HG03280 (cell line): ENCODE measurements at regions not wholly inside any gene's neighbourhood (a gene's known extent, or its start where the extent isn't known, plus 50 kb on each side); places are given as distances from the start of the nearest gene placed in this dataset.

Experiments
- ATAC-seq: cut with Tn5 transposase; IDR thresholded peaks from one replicate; pipeline ENCODE4 v1.9.1; 2021; ENCODE audit warnings: mild to moderate bottlenecking, moderate library complexity; ENCODE audit not compliant: unreplicated experiment

DNA sequence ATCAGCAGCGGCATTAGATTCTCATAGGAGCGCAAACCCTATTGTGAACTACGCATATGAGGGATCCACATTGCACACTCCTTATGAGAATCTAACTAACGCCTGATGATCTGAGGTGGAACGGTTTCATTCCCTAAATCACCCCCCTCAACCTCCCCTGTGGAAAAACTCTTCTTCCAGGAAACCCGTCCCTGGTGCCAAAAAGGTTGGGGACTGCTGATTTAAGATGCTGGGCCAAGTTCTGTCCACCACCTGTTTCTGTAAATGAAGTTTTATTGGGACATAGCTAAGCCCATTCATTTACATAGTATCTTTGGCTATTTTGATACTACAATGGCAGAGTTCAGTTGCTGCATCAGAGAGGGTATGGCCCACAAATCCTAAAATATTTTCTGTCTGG lies 268.2 kb upstream of the PRDM1 start:
- ATAC-seq: no peak

- ATAC-seq: no peak
Observed at GRCh38 chr6:105817370-105817769, 268.8 kb upstream of the PRDM1 start.

- no peak for ATAC-seq
Observed at GRCh38 chr6:105816847-105817246, 269.3 kb upstream of the PRDM1 start.

GRCh38 chr6:105815661-105816555 lies 270.2 kb upstream of the PRDM1 start:
- ATAC-seq: no peak

GRCh38 chr6:105814745-105815536 lies 271.2 kb upstream of the PRDM1 start:
- no peak for ATAC-seq

- ATAC-seq: no peak
Observed at GRCh38 chr6:105810922-105811482, 275.1 kb upstream of the PRDM1 start.

- ATAC-seq: no peak
Observed at GRCh38 chr6:105810105-105810921, 275.8 kb upstream of the PRDM1 start.

- ATAC-seq: no peak
Observed at GRCh38 chr6:105808571-105808970, 277.6 kb upstream of the PRDM1 start.

GRCh38 chr6:105807905-105808304 lies 278.2 kb upstream of the PRDM1 start:
- ATAC-seq: no peak

GRCh38 chr6:105806486-105806920 lies 279.6 kb upstream of the PRDM1 start:
- no peak for ATAC-seq

- no peak for ATAC-seq
Observed at GRCh38 chr6:105805501-105806023, 280.6 kb upstream of the PRDM1 start.

- no peak for ATAC-seq
Observed at GRCh38 chr6:105804424-105804823, 281.7 kb upstream of the PRDM1 start.

- no peak for ATAC-seq
Observed at GRCh38 chr6:105804000-105804399, 282.1 kb upstream of the PRDM1 start.

DNA sequence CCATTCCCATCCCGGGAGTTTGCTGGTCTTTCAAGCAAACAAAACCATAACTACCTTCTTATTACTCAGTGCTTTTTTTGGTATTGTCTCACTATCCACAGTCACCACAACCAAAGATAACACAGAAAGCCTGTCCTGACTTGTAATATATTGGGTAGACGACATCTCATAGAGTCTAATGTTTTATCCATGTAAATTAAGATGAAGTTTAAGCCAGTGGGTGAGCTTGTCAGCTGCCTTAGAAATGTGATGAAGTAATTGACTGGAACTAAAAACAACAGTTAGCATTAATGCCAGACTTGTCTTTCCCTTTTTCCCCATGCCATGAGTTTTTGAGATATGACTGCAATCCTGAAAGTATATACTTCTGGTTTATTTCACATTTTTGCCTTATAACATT lies 282.7 kb upstream of the PRDM1 start:
- ATAC-seq: no peak

DNA sequence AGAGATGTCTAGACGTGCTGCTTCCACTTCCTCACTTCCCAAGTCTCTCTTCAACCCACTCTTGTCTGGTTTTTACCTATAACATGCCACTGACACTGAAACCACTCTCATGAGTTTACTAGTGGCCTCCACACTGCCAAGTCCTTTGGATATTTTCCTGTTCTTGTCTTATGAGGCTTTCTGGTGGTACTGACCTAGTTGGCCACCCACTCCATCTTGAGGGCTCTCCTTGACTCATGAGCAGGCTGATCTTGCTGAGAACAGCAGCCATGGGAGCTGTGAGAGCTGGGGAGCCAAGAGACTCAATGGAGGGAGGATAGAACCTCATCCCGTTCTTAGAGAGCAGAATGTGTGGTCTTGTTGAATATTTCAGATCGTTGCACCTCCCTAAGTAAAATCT lies 283.4 kb upstream of the PRDM1 start:
- ATAC-seq: no peak

- no peak for ATAC-seq
Observed at GRCh38 chr6:105800871-105801270, 285.3 kb upstream of the PRDM1 start.

DNA sequence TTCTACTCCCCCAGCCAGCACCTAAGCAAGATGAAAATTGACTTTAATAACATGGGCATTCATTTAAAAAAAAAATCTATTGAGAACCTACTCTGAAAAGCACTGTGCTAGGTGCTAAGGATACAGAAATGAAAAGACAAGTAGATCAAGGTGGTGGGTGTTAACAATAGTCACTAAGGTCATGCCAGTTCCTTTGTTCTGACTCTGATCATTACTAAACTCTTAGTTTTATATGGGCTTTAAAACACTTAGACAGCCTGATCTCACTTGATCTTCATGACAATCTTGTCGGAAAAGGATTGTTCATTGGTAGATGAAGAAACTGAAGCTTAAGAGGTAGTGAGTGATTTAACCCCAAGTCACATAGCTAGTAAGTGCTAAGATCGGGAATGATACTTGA lies 285.7 kb upstream of the PRDM1 start:
- no peak for ATAC-seq

GRCh38 chr6:105799056-105799455 lies 287.1 kb upstream of the PRDM1 start:
- ATAC-seq: no peak

DNA sequence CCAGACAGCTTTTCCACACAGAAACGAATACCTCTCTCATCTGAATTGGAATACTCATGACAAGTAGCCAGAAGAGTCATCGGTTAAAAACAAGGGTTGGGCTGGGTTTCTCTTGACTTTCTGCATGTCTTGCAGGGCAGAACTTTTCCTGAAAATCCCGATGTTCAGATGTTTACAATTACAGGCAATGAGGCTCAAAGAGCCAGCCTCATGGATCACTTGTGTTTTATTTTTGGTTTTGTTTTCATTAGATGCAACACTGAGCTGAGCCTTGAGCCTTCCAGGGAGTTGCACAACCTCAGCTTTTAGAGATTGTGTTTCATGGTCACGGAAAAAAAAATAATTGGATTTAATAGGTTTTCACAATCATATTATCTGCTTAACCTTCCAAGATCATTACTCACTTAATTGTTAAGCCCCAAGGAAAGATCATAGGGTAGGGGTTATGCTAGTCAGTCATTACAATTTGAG lies 288.1 kb upstream of the PRDM1 start:
- no peak for ATAC-seq

GRCh38 chr6:105797286-105797979 lies 288.7 kb upstream of the PRDM1 start:
- ATAC-seq: no peak
